Upper lobe of left lung (tissue), 4 donors: ENCODE measurements at regions not wholly inside any gene's neighbourhood (a gene's known extent, or its start where the extent isn't known, plus 50 kb on each side); places are given as distances from the start of the nearest gene placed in this dataset.

Experiments used
- POLR2A ChIP-seq, 4 donors: fragments of 450-650 bp; IDR thresholded peaks; one replicate each; pipeline ENCODE4 v1.5.1; 2016 to 2017; ENCODE audit warnings: antibody characterized with exemption in 4 of 4, mild to moderate bottlenecking in 2 of 4
- POLR2AphosphoS5 ChIP-seq, 2 donors: sonication (generic); formaldehyde crosslinking; IDR thresholded peaks; one replicate each; pipeline ENCODE4 v1.5.1; 2017; ENCODE audit warnings: antibody characterized with exemption in 2 of 2
- TF ChIP-seq, protein P1 (sequence below), 6 experiments: fragments of 450-650 bp in 4 of 6; fragments of 200-600 bp in 2 of 6; sonication (generic) in 2 of 6; IDR thresholded peaks; one replicate each; pipeline ENCODE4 v1.5.1; 2016 to 2019; ENCODE audit warnings: antibody characterized with exemption in 6 of 6

GRCh38 chr4:138579146-138579545 lies 337.0 kb upstream of the SLC7A11 start:
- no peak for TF ChIP-seq POLR2A (IDR thresholded peaks at IDR 0.05)
- TF ChIP-seq, protein P1, sequence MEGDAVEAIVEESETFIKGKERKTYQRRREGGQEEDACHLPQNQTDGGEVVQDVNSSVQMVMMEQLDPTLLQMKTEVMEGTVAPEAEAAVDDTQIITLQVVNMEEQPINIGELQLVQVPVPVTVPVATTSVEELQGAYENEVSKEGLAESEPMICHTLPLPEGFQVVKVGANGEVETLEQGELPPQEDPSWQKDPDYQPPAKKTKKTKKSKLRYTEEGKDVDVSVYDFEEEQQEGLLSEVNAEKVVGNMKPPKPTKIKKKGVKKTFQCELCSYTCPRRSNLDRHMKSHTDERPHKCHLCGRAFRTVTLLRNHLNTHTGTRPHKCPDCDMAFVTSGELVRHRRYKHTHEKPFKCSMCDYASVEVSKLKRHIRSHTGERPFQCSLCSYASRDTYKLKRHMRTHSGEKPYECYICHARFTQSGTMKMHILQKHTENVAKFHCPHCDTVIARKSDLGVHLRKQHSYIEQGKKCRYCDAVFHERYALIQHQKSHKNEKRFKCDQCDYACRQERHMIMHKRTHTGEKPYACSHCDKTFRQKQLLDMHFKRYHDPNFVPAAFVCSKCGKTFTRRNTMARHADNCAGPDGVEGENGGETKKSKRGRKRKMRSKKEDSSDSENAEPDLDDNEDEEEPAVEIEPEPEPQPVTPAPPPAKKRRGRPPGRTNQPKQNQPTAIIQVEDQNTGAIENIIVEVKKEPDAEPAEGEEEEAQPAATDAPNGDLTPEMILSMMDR (IDR thresholded peaks at IDR 0.05) = no peak
- no peak for TF ChIP-seq POLR2AphosphoS5 (IDR thresholded peaks at IDR 0.05)
